Lower leg skin (tissue), 4 donors: ENCODE measurements at regions not wholly inside any gene's neighbourhood (a gene's known extent, or its start where the extent isn't known, plus 50 kb on each side); places are given as distances from the start of the nearest gene placed in this dataset.
"Not testable (repeated sequence)": the region's sequence is repeated elsewhere in the genome, so short reads cannot be mapped to it uniquely, and the experiment has no call there.

Experiments
- DNase-seq, 2 donors: peaks; one replicate each; pipeline ENCODE4 v3.0.0-alpha.2; 2019; ENCODE audit warnings: low spot score in 2 of 2
- H3K4me3 ChIP-seq: fragments of 200-600 bp; sonication (generic); 2 replicates; pipeline ENCODE4 v1.5.1; 2017; ENCODE audit warnings: mild to moderate bottlenecking, low read depth; ENCODE audit not compliant: poor library complexity, severe bottlenecking
- POLR2A ChIP-seq, 2 donors: fragments of 450-650 bp; IDR thresholded peaks; one replicate each; pipeline ENCODE4 v1.6.1; 2016 to 2017; ENCODE audit warnings: antibody characterized with exemption in 2 of 2, mild to moderate bottlenecking in 1 of 2, moderate library complexity in 1 of 2
- WGBS, 2 donors: methylation state at CpG; one replicate each; pipeline ENCODE4 v1.1.5; 2018; 5-methylcytosine and 5-hydroxymethylcytosine counted together
- intact Hi-C: fragments of 100-400 bp; cut with DNase I; formaldehyde crosslinking; loops from one replicate; pipeline ENCODE4 v1.15.0; 2023; ENCODE audit warnings: low total_unique reads
- TF ChIP-seq, protein P1 (sequence below), 3 donors: fragments of 450-650 bp; IDR thresholded peaks; one replicate each; pipeline ENCODE4 v1.5.1; 2016; ENCODE audit warnings: antibody characterized with exemption in 3 of 3, mild to moderate bottlenecking in 3 of 3, moderate library complexity in 2 of 3

DNA sequence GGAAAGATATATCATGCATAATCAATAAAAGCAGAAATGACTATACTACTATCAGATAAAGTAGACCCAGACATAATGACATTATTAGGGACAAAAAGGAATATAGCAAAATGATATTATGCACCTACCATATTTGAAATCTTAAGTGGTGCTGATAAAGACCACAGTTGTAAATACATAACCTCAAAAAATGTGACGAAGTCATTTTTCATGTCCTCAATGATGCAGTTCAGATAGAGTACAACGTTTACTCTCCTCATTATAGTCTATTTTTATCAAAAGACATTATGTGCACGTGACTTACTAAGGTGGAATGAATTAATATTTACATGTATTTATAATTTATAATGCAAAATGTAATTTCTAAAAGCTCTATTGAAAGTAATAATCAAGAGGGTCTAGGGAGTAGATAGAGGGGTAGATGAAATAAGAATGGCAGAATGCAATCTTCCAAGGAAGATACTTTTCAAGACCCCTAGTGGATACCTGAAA, 61.7 kb upstream of the TNFSF4 start:
- WGBS, 2 donors: 75 to 77% methylated on average over 3 of the region's 3 CpGs
- intact Hi-C loops: no loop called here
- TF ChIP-seq, protein P1, sequence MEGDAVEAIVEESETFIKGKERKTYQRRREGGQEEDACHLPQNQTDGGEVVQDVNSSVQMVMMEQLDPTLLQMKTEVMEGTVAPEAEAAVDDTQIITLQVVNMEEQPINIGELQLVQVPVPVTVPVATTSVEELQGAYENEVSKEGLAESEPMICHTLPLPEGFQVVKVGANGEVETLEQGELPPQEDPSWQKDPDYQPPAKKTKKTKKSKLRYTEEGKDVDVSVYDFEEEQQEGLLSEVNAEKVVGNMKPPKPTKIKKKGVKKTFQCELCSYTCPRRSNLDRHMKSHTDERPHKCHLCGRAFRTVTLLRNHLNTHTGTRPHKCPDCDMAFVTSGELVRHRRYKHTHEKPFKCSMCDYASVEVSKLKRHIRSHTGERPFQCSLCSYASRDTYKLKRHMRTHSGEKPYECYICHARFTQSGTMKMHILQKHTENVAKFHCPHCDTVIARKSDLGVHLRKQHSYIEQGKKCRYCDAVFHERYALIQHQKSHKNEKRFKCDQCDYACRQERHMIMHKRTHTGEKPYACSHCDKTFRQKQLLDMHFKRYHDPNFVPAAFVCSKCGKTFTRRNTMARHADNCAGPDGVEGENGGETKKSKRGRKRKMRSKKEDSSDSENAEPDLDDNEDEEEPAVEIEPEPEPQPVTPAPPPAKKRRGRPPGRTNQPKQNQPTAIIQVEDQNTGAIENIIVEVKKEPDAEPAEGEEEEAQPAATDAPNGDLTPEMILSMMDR (IDR thresholded peaks at IDR 0.05): no peak
- no peak for TF ChIP-seq POLR2A (IDR thresholded peaks at IDR 0.05)
- DNase-seq: no peak
- H3K4me3 ChIP-seq: no peak overlapping the region

DNA sequence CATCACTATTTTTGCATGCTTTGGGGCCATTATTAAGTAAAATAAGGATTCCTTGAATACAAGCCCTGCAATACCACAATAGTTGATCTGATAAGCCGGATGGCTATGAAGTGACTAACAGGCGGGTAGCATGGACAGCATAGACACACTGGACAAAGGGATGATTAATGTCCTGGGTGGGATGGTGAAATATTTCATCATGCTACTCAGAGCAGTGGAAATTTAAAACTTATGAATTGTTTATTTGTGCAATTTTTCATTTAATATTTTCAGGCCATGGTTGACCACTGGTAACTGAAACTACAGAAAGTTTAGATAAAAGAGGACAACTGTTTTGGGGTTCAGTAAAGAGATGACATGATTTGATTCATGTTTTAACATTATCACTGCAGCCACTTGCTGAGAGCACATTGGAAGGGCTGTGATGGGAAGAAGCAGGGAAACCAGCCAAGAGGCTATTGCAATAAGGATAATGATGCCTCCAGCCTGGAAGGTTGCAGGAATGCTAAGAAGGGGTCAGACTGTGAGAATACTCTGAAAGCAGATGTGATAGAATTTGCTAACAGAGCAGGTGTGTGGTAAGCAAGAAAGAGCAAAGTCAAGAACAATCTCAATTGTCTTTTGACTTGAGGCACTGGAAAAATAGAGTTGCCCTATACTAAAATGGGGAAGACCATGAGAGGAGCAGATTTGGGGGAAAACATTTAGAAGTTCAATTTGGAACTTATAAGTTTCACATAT, 62.5 kb upstream of the TNFSF4 start:
- DNase-seq: no peak
- intact Hi-C loops: loop anchor here (2.0 kb wide), 1 partner anchor 27 kb away; no protein-coding TSS in a partner anchor
- 71 to 86% methylated on average over 2 of the region's 2 CpGs for WGBS, 2 donors
- no peak overlapping the region for H3K4me3 ChIP-seq
- TF ChIP-seq, protein P1 (IDR thresholded peaks at IDR 0.05): no peak
- TF ChIP-seq POLR2A (IDR thresholded peaks at IDR 0.05): no peak

DNA sequence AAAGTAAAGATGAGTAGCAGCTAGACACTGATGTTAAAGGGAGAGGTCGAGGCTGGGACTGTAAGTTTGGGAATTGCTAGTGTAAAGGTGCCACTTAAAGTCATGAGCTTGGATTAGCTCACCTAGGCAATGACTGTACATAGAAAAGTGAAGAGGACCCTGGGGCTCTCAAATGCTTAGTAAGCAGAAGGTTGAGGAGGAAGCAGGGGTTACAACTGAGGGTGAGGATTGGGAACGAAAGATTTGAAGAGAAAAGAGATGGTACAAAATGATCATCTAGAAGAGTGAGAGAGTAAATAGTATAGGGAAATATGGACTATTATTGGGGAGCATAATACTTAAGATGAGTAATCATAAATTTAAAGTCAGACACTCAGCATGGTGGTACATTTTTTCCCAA, 63.1 kb upstream of the TNFSF4 start:
- WGBS, 2 donors: 84 to 88% methylated on average over 2 of the region's 2 CpGs
- H3K4me3 ChIP-seq: no peak overlapping the region
- intact Hi-C loops: loop anchor here (2.0 kb wide), 1 partner anchor 27 kb away; no protein-coding TSS in a partner anchor
- no peak for DNase-seq
- TF ChIP-seq, protein P1 (IDR thresholded peaks at IDR 0.05): no peak
- no peak for TF ChIP-seq POLR2A (IDR thresholded peaks at IDR 0.05)

DNA sequence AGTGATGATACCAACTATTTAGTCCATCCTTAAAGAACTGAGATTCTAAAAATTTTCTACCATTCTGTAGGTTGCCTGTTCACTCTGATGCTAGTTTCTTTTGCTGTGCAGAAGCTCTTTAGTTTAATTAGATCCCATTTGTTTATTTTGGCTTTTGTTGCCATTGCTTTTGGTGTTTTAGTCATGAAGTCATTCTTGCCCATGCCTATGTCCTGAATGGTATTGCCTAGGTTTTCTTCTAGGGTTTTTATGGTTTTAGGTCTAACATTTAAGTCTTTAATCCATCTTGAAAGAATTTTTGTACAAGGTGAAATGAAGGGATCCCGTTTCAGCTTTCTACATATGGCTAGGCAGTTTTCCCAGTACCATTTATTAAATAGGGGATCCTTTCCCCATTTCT, 63.9 kb upstream of the TNFSF4 start:
- DNase-seq, H3K4me3 ChIP-seq: not testable (repeated sequence)
- intact Hi-C loops: loop anchor here (2.0 kb wide), 1 partner anchor 26 kb away; no protein-coding TSS in a partner anchor
- 93 to 95% methylated on average over 1 of the region's 1 CpG for WGBS, 2 donors

DNA sequence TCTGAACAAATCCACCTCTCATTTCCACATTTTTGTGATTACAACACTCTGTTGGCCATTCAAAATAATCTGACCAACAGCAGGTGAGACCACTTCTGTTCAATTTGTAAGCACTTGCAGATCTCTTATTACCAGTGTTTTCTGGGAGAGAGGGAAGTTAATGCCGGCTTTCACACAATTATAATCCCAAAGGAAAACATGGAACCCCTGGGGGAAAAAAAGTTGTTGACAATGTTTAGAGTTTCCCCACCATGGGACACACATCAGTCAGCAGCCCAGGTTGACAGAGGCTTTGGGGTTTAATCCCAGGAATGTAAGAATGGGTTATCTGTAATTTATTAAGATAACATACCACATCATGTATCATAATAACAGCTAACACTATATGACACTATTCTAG, 68.4 kb upstream of the TNFSF4 start:
- no peak for DNase-seq
- no peak overlapping the region for H3K4me3 ChIP-seq
- WGBS, 2 donors: 73 to 83% methylated on average over 1 of the region's 1 CpG
- intact Hi-C loops: no loop called here
- TF ChIP-seq, protein P1 (IDR thresholded peaks at IDR 0.05): no peak
- TF ChIP-seq POLR2A (IDR thresholded peaks at IDR 0.05): no peak

DNA sequence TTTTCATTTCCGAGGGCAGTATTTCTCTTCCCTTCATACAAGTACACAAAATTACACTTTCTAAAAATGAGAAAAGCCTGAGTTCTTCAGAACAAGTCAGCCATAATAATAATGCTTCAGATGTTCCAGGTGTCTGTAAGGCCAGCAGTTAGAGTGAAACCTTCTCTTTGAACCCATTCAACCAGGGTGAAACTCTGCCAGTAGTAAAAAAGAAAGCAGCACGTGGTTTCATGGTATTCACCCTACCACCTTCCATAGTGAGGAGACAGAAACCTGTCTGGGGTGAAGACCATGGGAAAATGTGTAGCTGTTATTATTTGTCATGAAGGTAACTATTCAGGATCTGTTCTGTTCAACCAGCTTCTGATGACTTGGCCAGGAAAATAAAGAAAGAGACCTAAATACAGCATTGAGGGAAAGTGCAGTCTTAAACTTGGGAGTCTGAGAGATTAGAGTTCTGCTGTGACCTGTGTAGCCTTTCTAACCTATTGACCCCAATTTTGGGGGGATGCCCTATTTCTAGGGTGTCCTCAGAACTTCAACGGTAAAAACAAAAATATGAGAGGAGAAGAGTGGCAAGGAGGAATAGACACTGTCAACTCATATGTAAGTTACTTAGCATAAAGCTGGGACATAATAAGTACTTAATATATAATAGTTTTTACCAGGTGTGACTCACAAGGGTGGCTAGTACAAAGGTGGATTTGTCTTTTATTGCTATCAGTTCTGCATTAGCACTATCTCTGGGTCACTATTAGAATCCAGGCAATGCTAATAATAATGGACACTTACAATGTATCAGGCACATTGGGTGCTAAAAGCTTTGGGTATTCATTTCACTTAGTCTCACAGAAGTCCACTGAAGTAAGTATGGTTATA, 70.0 kb upstream of the TNFSF4 start:
- H3K4me3 ChIP-seq: no peak overlapping the region
- DNase-seq: no peak
- no peak for TF ChIP-seq POLR2A (IDR thresholded peaks at IDR 0.05)
- TF ChIP-seq, protein P1 (IDR thresholded peaks at IDR 0.05): no peak
- 85 to 90% methylated on average over 3 of the region's 3 CpGs for WGBS, 2 donors
- intact Hi-C loops: no loop called here
